WI38 (cell line): ENCODE measurements at regions not wholly inside any gene's neighbourhood (a gene's known extent, or its start where the extent isn't known, plus 50 kb on each side); places are given as distances from the start of the nearest gene placed in this dataset.

Experiments
- H3K4me3 ChIP-seq: 2 replicates; pipeline ENCODE4 v1.5.1; 2011; ENCODE audit warnings: low read depth, mild to moderate bottlenecking, control low read depth, low read length
- TF ChIP-seq, protein P1 (sequence below): IDR thresholded peaks from 2 replicates; pipeline ENCODE4 v1.5.1; 2012; ENCODE audit warnings: low read depth, mild to moderate bottlenecking, control low read depth, low read length

DNA sequence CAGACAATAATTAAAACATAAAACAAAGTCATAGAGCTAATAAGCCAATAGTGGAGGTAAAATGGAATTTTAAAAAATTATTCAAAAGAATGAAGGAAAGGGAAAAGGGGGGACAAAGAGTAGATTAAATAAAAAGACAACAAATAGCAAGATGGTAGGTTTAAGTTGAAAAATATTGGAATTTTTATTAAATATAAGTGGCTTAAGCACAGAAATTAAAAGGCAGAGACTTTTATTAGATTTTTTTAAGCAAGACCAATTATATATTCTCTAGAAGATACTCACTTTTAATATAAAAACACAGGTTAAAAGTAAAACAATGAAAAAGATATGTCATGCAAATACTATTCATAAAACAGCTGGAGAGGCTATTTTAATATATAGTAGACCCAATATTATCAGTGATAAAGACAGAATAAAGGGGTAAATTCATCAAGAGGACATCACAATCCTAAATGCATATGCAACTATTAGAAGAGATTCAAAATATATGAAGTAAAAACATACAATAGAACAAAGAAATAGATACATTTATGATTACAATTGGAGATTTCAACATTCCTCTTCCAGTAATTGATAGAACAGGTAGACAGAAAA lies 98.7 kb downstream of the CYP26B1 start:
- no peak overlapping the region for H3K4me3 ChIP-seq
- TF ChIP-seq, protein P1, sequence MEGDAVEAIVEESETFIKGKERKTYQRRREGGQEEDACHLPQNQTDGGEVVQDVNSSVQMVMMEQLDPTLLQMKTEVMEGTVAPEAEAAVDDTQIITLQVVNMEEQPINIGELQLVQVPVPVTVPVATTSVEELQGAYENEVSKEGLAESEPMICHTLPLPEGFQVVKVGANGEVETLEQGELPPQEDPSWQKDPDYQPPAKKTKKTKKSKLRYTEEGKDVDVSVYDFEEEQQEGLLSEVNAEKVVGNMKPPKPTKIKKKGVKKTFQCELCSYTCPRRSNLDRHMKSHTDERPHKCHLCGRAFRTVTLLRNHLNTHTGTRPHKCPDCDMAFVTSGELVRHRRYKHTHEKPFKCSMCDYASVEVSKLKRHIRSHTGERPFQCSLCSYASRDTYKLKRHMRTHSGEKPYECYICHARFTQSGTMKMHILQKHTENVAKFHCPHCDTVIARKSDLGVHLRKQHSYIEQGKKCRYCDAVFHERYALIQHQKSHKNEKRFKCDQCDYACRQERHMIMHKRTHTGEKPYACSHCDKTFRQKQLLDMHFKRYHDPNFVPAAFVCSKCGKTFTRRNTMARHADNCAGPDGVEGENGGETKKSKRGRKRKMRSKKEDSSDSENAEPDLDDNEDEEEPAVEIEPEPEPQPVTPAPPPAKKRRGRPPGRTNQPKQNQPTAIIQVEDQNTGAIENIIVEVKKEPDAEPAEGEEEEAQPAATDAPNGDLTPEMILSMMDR: no peak

DNA sequence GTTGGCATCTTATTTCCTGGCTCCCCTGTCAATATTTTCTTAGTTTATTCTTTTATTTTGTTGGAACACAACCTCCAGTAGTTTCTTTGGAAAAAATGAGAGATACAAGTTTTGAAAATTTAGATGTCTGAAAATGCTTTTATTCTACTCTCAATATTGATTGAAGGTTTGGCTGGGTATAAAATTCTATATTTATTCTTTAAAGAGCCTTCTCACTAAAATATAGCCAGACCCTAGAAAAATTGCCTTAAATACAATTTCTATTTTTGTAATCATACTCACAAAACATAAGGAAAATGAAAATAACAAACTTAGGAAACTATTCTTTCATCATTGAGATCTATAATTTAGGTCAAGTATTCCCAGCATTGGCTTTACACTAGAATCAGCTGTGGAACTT lies 103.7 kb downstream of the CYP26B1 start:
- TF ChIP-seq, protein P1: no peak
- H3K4me3 ChIP-seq: no peak overlapping the region

DNA sequence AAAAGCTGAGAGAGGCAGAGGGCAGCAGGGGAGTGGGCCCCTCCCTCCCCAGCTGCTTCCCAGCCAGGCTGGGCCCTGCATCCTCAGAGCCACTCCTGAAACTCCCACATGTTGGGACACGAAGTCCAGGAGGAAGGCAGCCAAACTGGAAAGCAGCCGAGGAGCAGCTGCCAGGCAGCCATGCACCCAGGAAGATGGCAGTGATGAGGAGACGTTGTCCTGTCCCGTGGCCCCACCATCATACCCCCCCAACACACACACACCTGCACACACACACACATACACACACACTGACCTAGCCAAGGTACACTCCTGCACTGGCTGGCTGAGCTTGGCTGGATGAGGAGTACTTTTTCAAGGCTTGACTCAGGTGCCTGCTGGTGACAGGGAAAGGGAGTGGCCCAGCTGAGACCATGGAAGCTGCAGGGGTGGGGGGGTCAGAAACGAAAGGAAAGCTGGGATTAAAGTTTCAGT lies 106.0 kb downstream of the CYP26B1 start:
- TF ChIP-seq, protein P1: no peak
- H3K4me3 ChIP-seq: no peak overlapping the region

DNA sequence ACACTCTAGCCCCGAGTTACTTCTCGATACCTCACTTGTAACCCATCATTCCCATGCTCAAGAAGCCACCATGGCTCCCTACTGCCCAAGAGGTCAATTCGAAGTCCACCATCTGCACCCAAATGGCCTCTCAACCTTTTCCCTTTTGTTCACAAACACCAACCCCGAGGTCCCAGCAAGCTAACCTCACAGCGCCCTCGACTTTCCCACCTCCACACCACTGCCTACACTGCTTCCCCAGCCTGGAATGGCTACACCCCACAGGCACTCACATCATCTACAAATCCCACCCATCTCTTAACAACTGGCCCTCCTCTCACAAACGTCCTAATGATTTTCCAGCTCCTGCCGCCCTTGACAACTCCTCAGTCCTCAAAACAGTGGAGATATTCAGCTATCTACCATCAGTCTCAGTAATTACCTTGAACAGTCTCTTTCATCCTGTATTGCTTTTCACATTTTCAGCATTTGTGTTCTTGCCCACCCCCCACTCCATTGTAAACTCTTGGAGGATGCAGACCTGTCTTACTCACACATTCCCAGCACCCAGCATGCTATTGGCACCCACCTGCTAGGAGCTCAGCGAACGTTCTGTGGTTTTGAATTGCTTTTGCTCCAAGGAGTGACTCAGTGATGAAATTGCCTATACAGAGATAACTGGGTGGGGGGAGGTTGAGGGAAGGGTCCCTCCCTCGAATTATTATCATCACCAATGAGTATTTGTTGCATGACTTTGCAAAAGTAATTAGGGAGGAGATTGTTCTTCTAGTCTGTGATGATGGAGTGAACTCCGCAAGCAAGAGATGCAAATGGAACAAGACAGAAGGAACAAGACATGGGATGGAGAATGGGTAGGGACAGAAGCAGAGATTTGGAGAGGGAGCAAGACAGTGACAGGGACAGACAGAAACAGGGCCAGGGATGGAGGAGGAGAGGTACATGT lies 106.8 kb downstream of the CYP26B1 start:
- TF ChIP-seq, protein P1: no peak

DNA sequence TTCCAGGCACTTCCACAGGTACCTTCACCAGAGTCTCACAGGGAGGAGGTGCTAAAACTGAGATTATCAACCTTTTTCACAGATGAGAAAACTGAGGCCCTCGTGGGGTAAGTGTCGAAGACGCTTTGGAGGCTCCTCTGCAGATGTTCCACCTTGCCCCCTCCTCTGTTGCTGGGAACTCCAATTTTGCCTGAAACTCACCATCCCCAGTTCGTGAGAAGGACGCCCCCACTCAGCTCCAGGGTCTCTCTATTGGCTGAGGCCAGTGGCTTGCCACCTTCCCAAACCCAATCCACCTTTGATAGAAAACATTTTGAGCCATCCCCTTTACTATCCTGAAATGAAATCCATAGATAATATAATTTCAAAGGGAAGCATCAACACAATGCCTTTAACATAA lies 109.1 kb downstream of the CYP26B1 start:
- TF ChIP-seq, protein P1: no peak
- no peak overlapping the region for H3K4me3 ChIP-seq

More for the DNA sequence above, 106.8 kb downstream of the CYP26B1 start:
- no peak overlapping the region for H3K4me3 ChIP-seq

DNA sequence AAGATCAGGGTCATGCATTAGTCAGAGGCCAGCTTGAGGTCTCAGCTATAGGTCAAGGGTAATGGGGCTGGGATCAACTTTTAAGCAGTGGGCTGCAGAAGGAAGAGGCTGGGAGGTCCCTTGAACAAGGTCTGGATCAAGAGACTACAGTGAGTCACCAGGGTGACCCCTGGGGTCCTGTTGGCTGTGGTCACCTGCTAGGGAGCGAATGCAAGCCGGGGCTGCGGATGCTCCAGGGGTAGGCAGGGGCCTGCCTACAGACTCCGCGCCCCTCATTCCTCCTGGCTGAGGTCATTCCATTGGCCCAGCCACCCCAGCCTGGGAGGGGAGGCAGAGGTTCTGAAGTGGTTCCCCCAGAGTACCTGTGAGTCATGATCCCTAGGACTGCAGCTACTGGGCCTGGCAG lies 110.4 kb downstream of the CYP26B1 start:
- no peak overlapping the region for H3K4me3 ChIP-seq
- TF ChIP-seq, protein P1: no peak

DNA sequence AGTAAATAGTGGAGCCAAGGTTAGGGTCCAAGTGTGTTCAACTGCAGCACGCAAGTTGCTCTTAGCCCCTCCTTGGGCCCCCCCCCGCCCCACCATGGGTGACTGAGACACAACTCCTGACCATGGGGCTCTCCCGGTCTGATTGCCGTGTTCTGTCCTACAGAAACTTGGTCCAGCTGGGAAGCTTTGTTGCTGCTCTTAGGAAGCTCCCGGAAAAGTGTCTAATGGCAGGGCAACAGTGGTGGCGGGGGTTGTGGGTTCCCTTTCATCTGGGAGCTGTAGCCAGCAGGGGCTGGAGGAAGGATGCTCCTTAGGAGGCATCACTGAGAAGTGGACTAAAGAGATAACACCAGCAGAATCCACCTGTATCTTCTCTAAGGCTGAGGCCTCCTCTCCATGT lies 111.1 kb downstream of the CYP26B1 start:
- TF ChIP-seq, protein P1: no peak
- H3K4me3 ChIP-seq: no peak overlapping the region
